PC-9 (cell line): ENCODE measurements at regions not wholly inside any gene's neighbourhood (a gene's known extent, or its start where the extent isn't known, plus 50 kb on each side); places are given as distances from the start of the nearest gene placed in this dataset.
A peak's percentile ranks its signal among the peaks of the same experiment; 100 is the strongest.

Experiments used
- BruUV-seq: library from RNA; stranded (reverse); fragments of 400-500 nt; replicated peaks from 2 replicates; lab custom pipeline; 2021; lab: Mats Ljungman, UMichigan
- CTCF ChIA-PET: fragments of 300-600 bp; sonication (Branson Sonifier 250); formaldehyde crosslinking; loops from one replicate; lab custom pipeline; 2022; ENCODE audit warnings: antibody characterized with exemption; lab: Charles Lee
- POLR2A ChIA-PET: fragments of 300-600 bp; sonication (Branson Sonifier 250); formaldehyde crosslinking; loops from one replicate; lab custom pipeline; 2022; ENCODE audit warnings: antibody characterized with exemption; ENCODE audit not compliant: unreplicated experiment; lab: Charles Lee
- DNase-seq, 2 experiments: peaks; one replicate each; pipeline versions ENCODE4 v3.0.0 to v3.0.0-alpha.2; 2015 to 2022; ENCODE audit warnings: mixed read lengths in 1 of 2
- H2AFZ ChIP-seq: fragments of 200-600 bp; sonication (generic); 2 replicates; pipeline ENCODE4 v1.8.1; 2017; ENCODE audit warnings: antibody characterized with exemption
- H3F3A ChIP-seq: fragments of 200-600 bp; sonication (generic); 2 replicates; pipeline ENCODE4 v1.8.1; 2017; ENCODE audit warnings: antibody characterized with exemption, mild to moderate bottlenecking, low read depth; ENCODE audit not compliant: insufficient read depth
- H3K27ac ChIP-seq: fragments of 200-600 bp; sonication (generic); 2 replicates; pipeline ENCODE4 v1.6.1; 2016; ENCODE audit warnings: mixed run types
- H3K27me3 ChIP-seq: fragments of 200-600 bp; sonication (generic); 2 replicates; pipeline ENCODE4 v1.6.1; 2016; ENCODE audit warnings: low read depth, mixed run types; ENCODE audit not compliant: insufficient read depth
- H3K36me3 ChIP-seq: fragments of 200-600 bp; sonication (generic); 2 replicates; pipeline ENCODE4 v1.6.1; 2016; ENCODE audit warnings: low read depth, mixed run types
- H3K4me1 ChIP-seq: fragments of 200-600 bp; sonication (generic); replicated peaks from 2 replicates; pipeline ENCODE4 v1.6.1; 2016; ENCODE audit warnings: mixed run types; ENCODE audit not compliant: insufficient read depth
- H3K4me2 ChIP-seq: fragments of 200-600 bp; sonication (generic); 2 replicates; pipeline ENCODE4 v1.6.1; 2017; ENCODE audit warnings: mixed run types
- H3K4me3 ChIP-seq: fragments of 200-600 bp; sonication (generic); 2 replicates; pipeline ENCODE4 v1.6.1; 2016; ENCODE audit warnings: mixed run types
- H3K79me2 ChIP-seq: fragments of 200-600 bp; sonication (generic); 2 replicates; pipeline ENCODE4 v1.6.1; 2017; ENCODE audit warnings: low read depth, mixed run types
- H3K9me2 ChIP-seq: fragments of 200-600 bp; sonication (generic); 2 replicates; pipeline ENCODE4 v1.8.1; 2017; ENCODE audit warnings: mild to moderate bottlenecking; ENCODE audit not compliant: insufficient read depth
- H3K9me3 ChIP-seq: fragments of 200-600 bp; sonication (generic); 2 replicates; pipeline ENCODE4 v1.8.1; 2016; ENCODE audit warnings: low read depth; ENCODE audit not compliant: insufficient read depth
- H4K20me1 ChIP-seq: fragments of 200-600 bp; sonication (generic); 2 replicates; pipeline ENCODE4 v1.8.1; 2017; ENCODE audit not compliant: insufficient read depth
- CTCF ChIP-seq: fragments of 200-600 bp; sonication (generic); conservative IDR thresholded peaks from 2 replicates; pipeline ENCODE4 v1.6.1; 2017; ENCODE audit warnings: mixed run types, antibody characterized with exemption, mild to moderate bottlenecking, moderate library complexity
- EZH2 ChIP-seq: fragments of 200-600 bp; sonication (generic); IDR thresholded peaks from 2 replicates; pipeline ENCODE4 v1.8.0; 2017; ENCODE audit warnings: antibody characterized with exemption, low read depth
- intact Hi-C: fragments of 100-400 bp; cut with micrococcal nuclease; formaldehyde crosslinking; loops from one replicate; pipeline ENCODE4 v1.10.0; 2022; ENCODE audit not compliant: unreplicated experiment

- TF ChIP-seq CTCF (no peak), EZH2 (no peak)
- no peaks in the 10 kb centered on the region for H3K9me3 ChIP-seq
- no peaks in the 10 kb centered on the region for H4K20me1 ChIP-seq
- BruUV-seq: no TSS peak
- no peaks in the 10 kb centered on the region for H3K79me2 ChIP-seq
- H3K27ac ChIP-seq: no peak overlapping the region
- CTCF ChIA-PET: no interaction called here
- no peak overlapping the region for H3K4me2 ChIP-seq
- POLR2A ChIA-PET: no interaction called here
- DNase-seq: no peak
- H3K9me2 ChIP-seq: no peaks in the 10 kb centered on the region
- no peak overlapping the region for H3K4me3 ChIP-seq
- H3F3A ChIP-seq: peaks cover 13% of the 10 kb centered on the region; the same call in 1 of the 2 replicates
- no peaks in the 10 kb centered on the region for H3K27me3 ChIP-seq
- H2AFZ ChIP-seq: no peak overlapping the region
- H3K36me3 ChIP-seq: no peaks in the 10 kb centered on the region
- H3K4me1 ChIP-seq: peaks cover 17% of the 10 kb centered on the region
- intact Hi-C loops: no loop called here
These were observed 52.9 kb downstream of the FRMPD3 start for GRCh38 chrX:107502316-107502715.

- ChIA-PET CTCF (no interaction called here), POLR2A (no interaction called here)
- TF ChIP-seq CTCF: no peak
- TF ChIP-seq EZH2: no peak
- Histone ChIP-seq H3K9me3 (no peaks in the 10 kb centered on the region), H3K9me2 (no peaks in the 10 kb centered on the region), H3K4me3 (no peak overlapping the region), H2AFZ (no peak overlapping the region), H3K27ac (no peak overlapping the region), H4K20me1 (no peaks in the 10 kb centered on the region), H3K79me2 (no peaks in the 10 kb centered on the region), H3K4me1 (peaks cover 16% of the 10 kb centered on the region), H3F3A (peaks cover 13% of the 10 kb centered on the region; the same call in 1 of the 2 replicates), H3K36me3 (no peaks in the 10 kb centered on the region), H3K27me3 (no peaks in the 10 kb centered on the region), H3K4me2 (no peak overlapping the region)
- no TSS peak for BruUV-seq
- DNase-seq: no peak
- intact Hi-C loops: no loop called here
These were observed 54.6 kb downstream of the FRMPD3 start for GRCh38 chrX:107504006-107504405.

- BruUV-seq: no TSS peak
- peak in 1 of 2 experiments; percentile 74 for DNase-seq
- Histone ChIP-seq H3K4me2 (peak overlapping the region; percentile 20), H3K4me1 (peaks cover 16% of the 10 kb centered on the region), H3K9me2 (no peaks in the 10 kb centered on the region), H3K27me3 (no peaks in the 10 kb centered on the region), H3K79me2 (no peaks in the 10 kb centered on the region), H3K4me3 (no peak overlapping the region), H3K9me3 (no peaks in the 10 kb centered on the region), H3F3A (peaks cover 13% of the 10 kb centered on the region; the same call in 1 of the 2 replicates), H2AFZ (no peak overlapping the region), H3K36me3 (no peaks in the 10 kb centered on the region), H3K27ac (no peak overlapping the region), H4K20me1 (no peaks in the 10 kb centered on the region)
- ChIA-PET CTCF (no interaction called here), POLR2A (no interaction called here)
- TF ChIP-seq CTCF: no peak
- intact Hi-C loops: no loop called here
These were observed 55.8 kb downstream of the FRMPD3 start for GRCh38 chrX:107505223-107505622.
